Pancreas (tissue), 10 donors: ENCODE measurements at regions not wholly inside any gene's neighbourhood (a gene's known extent, or its start where the extent isn't known, plus 50 kb on each side); places are given as distances from the start of the nearest gene placed in this dataset.

Experiments used
- ATAC-seq, 4 donors: fragments of 200-7000 bp; cut with Tn5 transposase; one replicate each; pipeline versions ENCODE4 v1.8.0 to v1.9.1; 2020; ENCODE audit warnings: mild to moderate bottlenecking in 4 of 4, moderate library complexity in 4 of 4
- DNase-seq, 6 donors: peaks; one replicate each; pipeline ENCODE4 v3.0.0-alpha.2; 2020
- FAIRE-seq: peaks from 2 replicates; lab custom pipeline; 2012; peaks lifted over from hg19 to GRCh38; lab: Jason Lieb, UNC
- H3K27ac ChIP-seq, 4 donors: fragments of 200-600 bp; sonication (generic); 1 replicate in 3 of 4; 2 replicates in 1 of 4; pipeline versions ENCODE4 v1.5.0 to v1.8.0; 2020
- H3K27me3 ChIP-seq, 4 donors: fragments of 200-600 bp; one replicate each; pipeline ENCODE4 v1.8.0; 2021
- H3K36me3 ChIP-seq, 3 donors: fragments of 200-600 bp; sonication (generic) in 1 of 3; one replicate each; pipeline versions ENCODE4 v1.5.0 to v1.8.0; 2020 to 2021
- H3K4me1 ChIP-seq, 3 donors: fragments of 200-600 bp; one replicate each; pipeline ENCODE4 v1.8.0; 2021
- H3K4me3 ChIP-seq, 4 donors: fragments of 200-600 bp; sonication (generic) in 2 of 4; one replicate each; pipeline versions ENCODE4 v1.5.0 to v1.8.0; 2020 to 2021
- H3K9me3 ChIP-seq, 4 donors: fragments of 200-600 bp; one replicate each; pipeline ENCODE4 v1.8.0; 2021
- CTCF ChIP-seq, 4 donors: fragments of 200-600 bp; sonication (generic) in 3 of 4; IDR thresholded peaks; one replicate each; pipeline versions ENCODE4 v1.5.0 to v1.8.0; 2021; ENCODE audit warnings: antibody characterized with exemption in 4 of 4
- WGBS, 2 donors: extraction: QIAGEN DNeasy Blood & Tissue Kit; methylation state at CpG; one replicate each; pipeline ENCODE4 v1.1.7; 2013; 5-methylcytosine and 5-hydroxymethylcytosine counted together
- intact Hi-C, 3 donors: fragments of 100-400 bp; cut with DNase I; formaldehyde crosslinking; loops; one replicate each; pipeline versions ENCODE4 v1.11.1 to v1.14.2; 2022
- donor health status: healthy with polysubstance abuse.
- donor health status: DM: no; HTN: no; CAD: no; lungs with moderate emphysema.
- donor health status: DM: no; HTN: no; CAD: no.
- donor health status: control.
- donor health status: control.
- donor health status: Bipolar disorder and iron deficiency.
- donor health status: DM: yes; HTN: yes; CAD: no.
- donor health status: DM: no; HTN: no; CAD: no.
- donor health status: DM: no; HTN: no; CAD: no.
- donor health status: DM: yes; HTN: yes; CAD: no.

- no peak overlapping the region for H3K27ac ChIP-seq
Observed at GRCh38 chr14:98231210-98231609, 1040.8 kb downstream of the BCL11B start.

GRCh38 chr14:98233656-98234055 is 1038.3 kb downstream of the BCL11B start:
- Histone ChIP-seq H3K27me3 (peaks cover 0 to 18% (median 0%) of the 10 kb centered on the region in 4 donors), H3K4me1 (no peaks in the 10 kb centered on the region), H3K4me3 (no peak overlapping the region), H3K9me3 (no peaks in the 10 kb centered on the region), H3K36me3 (no peaks in the 10 kb centered on the region), H3K27ac (no peak overlapping the region)
- TF ChIP-seq CTCF (IDR thresholded peaks at IDR 0.05): no peak
- intact Hi-C loops: no loop called here
- DNase-seq (no peak), ATAC-seq (no peak), FAIRE-seq (no peak)
- WGBS, 2 donors: 37 to 54% methylated on average over 6 of the region's 6 CpGs

More at GRCh38 chr14:98231210-98231609, 1040.8 kb downstream of the BCL11B start:
- 60 to 70% methylated on average over 2 of the region's 2 CpGs for WGBS, 2 donors
- H3K36me3 ChIP-seq: no peaks in the 10 kb centered on the region
- ATAC-seq (no peak), DNase-seq (no peak), FAIRE-seq (no peak)
- peaks cover 0 to 18% (median 0%) of the 10 kb centered on the region in 4 donors for H3K27me3 ChIP-seq
- H3K9me3 ChIP-seq: no peaks in the 10 kb centered on the region
- intact Hi-C loops: no loop called here
- no peak for TF ChIP-seq CTCF (IDR thresholded peaks at IDR 0.05)
- no peaks in the 10 kb centered on the region for H3K4me1 ChIP-seq
- no peak overlapping the region for H3K4me3 ChIP-seq

GRCh38 chr14:98234208-98234607 is 1037.8 kb downstream of the BCL11B start:
- intact Hi-C loops: no loop called here
- no peak for DNase-seq
- H3K4me1 ChIP-seq: no peaks in the 10 kb centered on the region
- FAIRE-seq: no peak
- H3K36me3 ChIP-seq: no peaks in the 10 kb centered on the region
- no peak for ATAC-seq
- H3K27me3 ChIP-seq: peaks cover 0 to 18% (median 0%) of the 10 kb centered on the region in 4 donors
- H3K9me3 ChIP-seq: no peaks in the 10 kb centered on the region
- WGBS, 2 donors: 40 to 43% methylated on average over 2 of the region's 2 CpGs
- H3K4me3 ChIP-seq: no peak overlapping the region
- TF ChIP-seq CTCF (IDR thresholded peaks at IDR 0.05): no peak
- no peak overlapping the region for H3K27ac ChIP-seq

GRCh38 chr14:98236314-98236713 is 1035.7 kb downstream of the BCL11B start:
- H3K36me3 ChIP-seq: no peaks in the 10 kb centered on the region
- no peaks in the 10 kb centered on the region for H3K9me3 ChIP-seq
- H3K27ac ChIP-seq: no peak overlapping the region
- ATAC-seq (no peak), FAIRE-seq (no peak), DNase-seq (no peak)
- H3K4me3 ChIP-seq: no peak overlapping the region
- no peaks in the 10 kb centered on the region for H3K4me1 ChIP-seq
- H3K27me3 ChIP-seq: peaks cover 0 to 18% (median 0%) of the 10 kb centered on the region in 4 donors
- no peak for TF ChIP-seq CTCF (IDR thresholded peaks at IDR 0.05)
- intact Hi-C loops: no loop called here
- WGBS, 2 donors: 59 to 79% methylated on average over 3 of the region's 3 CpGs

GRCh38 chr14:98237939-98238338 is 1034.1 kb downstream of the BCL11B start:
- no peaks in the 10 kb centered on the region for H3K36me3 ChIP-seq
- intact Hi-C loops: no loop called here
- H3K9me3 ChIP-seq: no peaks in the 10 kb centered on the region
- H3K4me3 ChIP-seq: no peak overlapping the region
- no peak overlapping the region for H3K27ac ChIP-seq
- no peak for DNase-seq
- no peak for FAIRE-seq
- peaks cover 0 to 6% (median 0%) of the 10 kb centered on the region in 4 donors for H3K27me3 ChIP-seq
- no peak for TF ChIP-seq CTCF (IDR thresholded peaks at IDR 0.05)
- no peaks in the 10 kb centered on the region for H3K4me1 ChIP-seq
- 51 to 59% methylated on average over 4 of the region's 4 CpGs for WGBS, 2 donors
- no peak for ATAC-seq
